ENCODE measurements at regions not wholly inside any gene's neighbourhood (a gene's known extent, or its start where the extent isn't known, plus 50 kb on each side); places are given as distances from the start of the nearest gene placed in this dataset.
"Not testable (repeated sequence)": the region's sequence is repeated elsewhere in the genome, so short reads cannot be mapped to it uniquely, and the experiment has no call there.

DNA sequence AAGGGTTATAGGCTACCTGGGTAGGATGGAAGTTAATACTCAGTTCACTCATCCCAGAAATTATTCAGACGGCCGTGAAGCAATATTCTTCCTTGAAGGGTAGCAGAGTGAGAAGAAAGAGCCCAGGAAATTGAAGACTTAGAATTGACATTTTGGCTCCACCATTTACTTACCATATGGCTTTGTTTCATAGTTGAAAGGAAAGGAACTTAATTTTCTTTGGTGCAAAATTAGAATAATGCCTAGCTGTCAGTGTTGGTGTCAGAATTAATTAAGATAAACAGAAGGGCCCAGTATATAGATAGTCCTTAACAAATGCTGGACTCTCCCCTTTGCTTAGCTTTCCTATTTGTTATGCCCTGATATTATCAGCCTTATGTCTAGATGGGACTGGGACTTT lies 263.2 kb downstream of the KCNJ3 start:
- no peak for DNase-seq (ENCODE audit: extremely low read depth, insufficient read length)
- H3K4me3 ChIP-seq (replicated peaks; ENCODE audit: low read depth, low read length) = no peak overlapping the region
- H3K27me3 ChIP-seq (replicated peaks; ENCODE audit: control insufficient read depth, insufficient read depth, low read length) = no peaks in the 10 kb centered on the region
- no peaks in the 10 kb centered on the region for H3K36me3 ChIP-seq (ENCODE audit: control insufficient read depth, insufficient read depth, low read length)
- TF ChIP-seq CTCF (IDR thresholded peaks at IDR 0.05; ENCODE audit: insufficient read depth, low read length, poor library complexity, severe bottlenecking) = no peak

- Histone ChIP-seq H3K27me3 (replicated peaks; ENCODE audit: control insufficient read depth, insufficient read depth, low read length) (no peaks in the 10 kb centered on the region), H3K36me3 (ENCODE audit: control insufficient read depth, insufficient read depth, low read length) (no peaks in the 10 kb centered on the region), H3K4me3 (replicated peaks; ENCODE audit: low read depth, low read length) (no peak overlapping the region)
- TF ChIP-seq CTCF (IDR thresholded peaks at IDR 0.05; ENCODE audit: insufficient read depth, low read length, poor library complexity, severe bottlenecking) = no peak
- DNase-seq (ENCODE audit: extremely low read depth, insufficient read length) = peak; percentile 13
These were observed 262.5 kb downstream of the KCNJ3 start for GRCh38 chr2:154960802-154961583.

- no peak for DNase-seq (ENCODE audit: extremely low read depth, insufficient read length)
These were observed 254.0 kb downstream of the KCNJ3 start for GRCh38 chr2:154952346-154952980.

DNA sequence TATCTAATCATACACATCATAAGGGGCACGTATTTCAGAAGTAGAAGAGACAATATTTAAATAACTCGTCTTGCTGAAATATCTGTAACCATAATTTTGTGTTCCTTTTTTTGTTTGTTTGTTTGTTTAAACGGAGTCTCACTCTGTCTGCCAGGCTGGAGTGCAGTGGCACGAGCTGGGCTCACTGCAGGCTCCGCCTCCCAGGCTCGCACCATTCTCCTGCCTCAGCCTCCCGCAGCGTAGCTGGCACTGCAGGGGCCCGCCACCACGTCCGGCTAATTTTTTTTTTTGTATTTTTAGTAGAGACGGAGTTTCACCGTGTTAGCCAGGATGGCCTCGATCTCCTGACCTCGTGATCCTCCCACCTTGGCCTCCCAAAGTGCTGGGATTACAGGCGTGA lies 248.9 kb downstream of the KCNJ3 start:
- DNase-seq (ENCODE audit: extremely low read depth, insufficient read length); H3K4me3 ChIP-seq (replicated peaks; ENCODE audit: low read depth, low read length); H3K36me3 ChIP-seq (ENCODE audit: control insufficient read depth, insufficient read depth, low read length); H3K27me3 ChIP-seq (replicated peaks; ENCODE audit: control insufficient read depth, insufficient read depth, low read length): not testable (repeated sequence)

More at GRCh38 chr2:154952346-154952980, 254.0 kb downstream of the KCNJ3 start:
- Histone ChIP-seq H3K36me3 (ENCODE audit: control insufficient read depth, insufficient read depth, low read length) (no peaks in the 10 kb centered on the region), H3K4me3 (replicated peaks; ENCODE audit: low read depth, low read length) (no peak overlapping the region), H3K27me3 (replicated peaks; ENCODE audit: control insufficient read depth, insufficient read depth, low read length) (no peaks in the 10 kb centered on the region)
- no peak for TF ChIP-seq CTCF (IDR thresholded peaks at IDR 0.05; ENCODE audit: insufficient read depth, low read length, poor library complexity, severe bottlenecking)

- Histone ChIP-seq H3K36me3 (ENCODE audit: control insufficient read depth, insufficient read depth, low read length) (no peaks in the 10 kb centered on the region), H3K27me3 (replicated peaks; ENCODE audit: control insufficient read depth, insufficient read depth, low read length) (no peaks in the 10 kb centered on the region), H3K4me3 (replicated peaks; ENCODE audit: low read depth, low read length) (no peak overlapping the region)
- DNase-seq (ENCODE audit: extremely low read depth, insufficient read length) = no peak
- no peak for TF ChIP-seq CTCF (IDR thresholded peaks at IDR 0.05; ENCODE audit: insufficient read depth, low read length, poor library complexity, severe bottlenecking)
These were observed 247.5 kb downstream of the KCNJ3 start for GRCh38 chr2:154945984-154946383.

- no peak for TF ChIP-seq CTCF (IDR thresholded peaks at IDR 0.05; ENCODE audit: insufficient read depth, low read length, poor library complexity, severe bottlenecking)
These were observed 242.9 kb downstream of the KCNJ3 start for GRCh38 chr2:154941379-154941778.

More at GRCh38 chr2:154941379-154941778, 242.9 kb downstream of the KCNJ3 start:
- H3K36me3 ChIP-seq (ENCODE audit: control insufficient read depth, insufficient read depth, low read length) = no peaks in the 10 kb centered on the region
- H3K27me3 ChIP-seq (replicated peaks; ENCODE audit: control insufficient read depth, insufficient read depth, low read length) = no peaks in the 10 kb centered on the region
- no peak overlapping the region for H3K4me3 ChIP-seq (replicated peaks; ENCODE audit: low read depth, low read length)
- DNase-seq (ENCODE audit: extremely low read depth, insufficient read length) = no peak
